ENCODE measurements at regions not wholly inside any gene's neighbourhood (a gene's known extent, or its start where the extent isn't known, plus 50 kb on each side); places are given as distances from the start of the nearest gene placed in this dataset.

DNA sequence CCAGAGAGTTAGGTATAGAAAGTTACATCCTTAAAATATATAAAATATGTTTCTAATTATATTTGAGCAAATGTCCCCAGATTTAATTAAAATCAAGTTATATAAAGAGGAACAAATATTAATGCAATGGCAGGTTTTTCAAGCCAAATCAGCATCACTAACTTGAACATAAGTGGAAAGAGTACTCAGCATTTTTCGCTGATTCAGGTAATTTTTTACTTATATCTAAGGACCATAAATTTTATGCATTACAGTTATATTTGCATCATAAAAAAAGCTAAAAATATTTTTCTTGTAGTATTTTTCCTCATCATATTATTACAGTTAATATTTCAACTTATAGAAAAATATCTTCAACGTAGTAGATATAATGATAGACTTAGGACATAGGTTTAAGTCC, 1047.4 kb downstream of the FAM133A start:
- no peak for TF ChIP-seq POLR2A (IDR thresholded peaks at IDR 0.05; ENCODE audit: low read depth, low read length)
- no peak for TF ChIP-seq TAF1 (IDR thresholded peaks at IDR 0.05; ENCODE audit: borderline replicate concordance, low read depth, low read length)
- no peak for TF ChIP-seq POLR2AphosphoS5 (IDR thresholded peaks at IDR 0.05; ENCODE audit: low read depth, low read length)

Data from GM12892 (cell line).